ENCODE measurements at regions not wholly inside any gene's neighbourhood (a gene's known extent, or its start where the extent isn't known, plus 50 kb on each side); places are given as distances from the start of the nearest gene placed in this dataset.

DNA sequence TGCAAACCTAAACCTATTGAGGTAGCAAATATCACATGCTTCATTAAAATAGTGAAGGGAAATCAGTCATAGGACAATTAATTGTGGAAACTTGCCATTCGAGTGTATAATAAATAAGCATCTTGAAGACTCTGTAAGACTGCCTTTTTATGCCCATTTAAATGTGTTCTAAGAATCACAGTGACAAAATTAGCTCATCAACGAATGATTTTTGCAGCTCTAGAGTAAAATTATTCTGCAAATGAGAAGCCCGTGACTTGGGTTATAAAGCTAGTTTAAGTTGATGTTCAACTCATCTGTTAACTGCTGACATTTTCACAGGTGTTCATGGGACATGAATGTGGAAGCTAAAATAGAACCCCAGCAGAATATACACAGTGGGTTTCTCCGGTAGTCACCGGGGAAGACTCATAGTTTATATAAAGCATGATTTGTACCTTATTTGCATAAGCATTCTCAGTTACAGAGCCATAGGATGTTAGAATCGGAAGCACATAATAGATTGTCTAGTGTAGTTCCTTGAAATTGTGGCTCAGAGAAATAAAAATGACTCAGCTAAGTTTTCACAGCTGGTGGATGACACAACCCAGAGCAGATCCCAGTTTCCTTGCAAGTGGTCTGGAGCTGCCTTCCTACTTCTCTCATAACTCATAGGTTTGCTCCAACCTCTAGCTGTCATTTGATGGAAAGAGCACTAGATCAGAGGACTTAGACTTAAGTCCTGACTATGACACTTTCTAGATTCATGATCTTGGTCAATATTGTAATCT, 107.3 kb downstream of the UCHL5 start:
- no peaks in the 10 kb centered on the region for H3K4me1 ChIP-seq (ENCODE audit: control insufficient read depth in 2 of 2, insufficient read depth in 1 of 2, low read depth in 1 of 2, low read length in 2 of 2)
- H3K36me3 ChIP-seq (replicated peaks in 1 of 2; ENCODE audit: control insufficient read depth in 2 of 2, insufficient read depth in 2 of 2, low read length in 2 of 2): no peaks in the 10 kb centered on the region
- no peak overlapping the region for H3K27ac ChIP-seq (replicated peaks; ENCODE audit: low read length)
- H3K9me3 ChIP-seq (replicated peaks in 1 of 2; ENCODE audit: control insufficient read depth in 2 of 2, insufficient read depth in 1 of 2, low read depth in 1 of 2, low read length in 2 of 2): no peaks in the 10 kb centered on the region
- DNase-seq (ENCODE audit: low spot score): no peak
- H3K4me3 ChIP-seq (ENCODE audit: low read length in 2 of 2): no peak overlapping the region
- no peak overlapping the region for H3K4ac ChIP-seq (ENCODE audit: low read length)
- H2AK5ac ChIP-seq (ENCODE audit: low read depth, low read length): no peak overlapping the region
- no peak overlapping the region for H2BK12ac ChIP-seq (ENCODE audit: low read length)
- no peak overlapping the region for H2BK15ac ChIP-seq (ENCODE audit: low read length)
- no peak overlapping the region for H3K9ac ChIP-seq (ENCODE audit: low read depth, low read length, poor library complexity)
- H3K23ac ChIP-seq (ENCODE audit: low read depth, low read length, poor library complexity): no peak overlapping the region
- H2BK5ac ChIP-seq (ENCODE audit: low read length): no peak overlapping the region
- H3K14ac ChIP-seq (ENCODE audit: low read length): no peak overlapping the region
- no peaks in the 10 kb centered on the region for H3K27me3 ChIP-seq (ENCODE audit: control insufficient read depth in 3 of 3, insufficient read depth in 3 of 3, low read depth in 1 of 3, low read length in 3 of 3)
- H3K4me2 ChIP-seq (ENCODE audit: insufficient read depth, low read length, poor library complexity, severe bottlenecking): no peak overlapping the region
- H2AFZ ChIP-seq (ENCODE audit: low read length): no peak overlapping the region
- H3K18ac ChIP-seq (ENCODE audit: low read length): no peak overlapping the region
- no CpG with 5 or more reads among the region's 6 CpGs for WGBS, 2 donors (ENCODE audit: extremely low coverage in 2 of 2, insufficient read length in 2 of 2, insufficient replicate concordance in 1 of 2)
- H3K79me1 ChIP-seq (ENCODE audit: low read depth, low read length): no peaks in the 10 kb centered on the region
- no peak overlapping the region for H4K91ac ChIP-seq (ENCODE audit: low read depth, low read length, poor library complexity)
- H2BK120ac ChIP-seq (ENCODE audit: low read depth, low read length): no peak overlapping the region
- H4K8ac ChIP-seq (ENCODE audit: low read depth, low read length): no peak overlapping the region

DNA sequence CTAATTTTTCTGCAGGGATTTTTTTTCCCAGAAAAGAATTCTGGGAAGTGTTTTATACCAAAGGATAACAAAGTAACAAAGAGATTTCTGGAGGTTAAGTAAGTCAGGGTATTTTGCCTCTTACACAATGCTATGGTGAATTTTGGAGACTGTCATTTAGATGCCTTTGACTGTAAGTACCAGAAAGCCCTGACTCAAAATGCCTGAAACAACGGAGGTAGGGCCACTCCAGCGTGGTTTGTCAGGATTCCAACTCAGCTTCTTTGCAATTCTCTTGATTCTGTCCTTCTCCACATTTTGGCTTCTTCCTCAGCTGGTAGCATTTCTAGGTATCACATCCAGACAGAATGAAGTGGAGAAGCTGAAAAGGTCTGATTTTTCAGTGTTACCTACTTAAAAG, 106.5 kb downstream of the UCHL5 start:
- no peaks in the 10 kb centered on the region for H3K27me3 ChIP-seq (ENCODE audit: control insufficient read depth in 3 of 3, insufficient read depth in 3 of 3, low read depth in 1 of 3, low read length in 3 of 3)
- no peak overlapping the region for H2BK5ac ChIP-seq (ENCODE audit: low read length)
- no peaks in the 10 kb centered on the region for H3K36me3 ChIP-seq (replicated peaks in 1 of 2; ENCODE audit: control insufficient read depth in 2 of 2, insufficient read depth in 2 of 2, low read length in 2 of 2)
- H3K79me1 ChIP-seq (ENCODE audit: low read depth, low read length): no peaks in the 10 kb centered on the region
- no peak overlapping the region for H3K14ac ChIP-seq (ENCODE audit: low read length)
- no peak overlapping the region for H3K27ac ChIP-seq (replicated peaks; ENCODE audit: low read length)
- no peak overlapping the region for H3K9ac ChIP-seq (ENCODE audit: low read depth, low read length, poor library complexity)
- no peaks in the 10 kb centered on the region for H3K9me3 ChIP-seq (replicated peaks in 1 of 2; ENCODE audit: control insufficient read depth in 2 of 2, insufficient read depth in 1 of 2, low read depth in 1 of 2, low read length in 2 of 2)
- no peak overlapping the region for H3K4me3 ChIP-seq (ENCODE audit: low read length in 2 of 2)
- H4K8ac ChIP-seq (ENCODE audit: low read depth, low read length): no peak overlapping the region
- no peak overlapping the region for H2BK15ac ChIP-seq (ENCODE audit: low read length)
- H3K4me2 ChIP-seq (ENCODE audit: insufficient read depth, low read length, poor library complexity, severe bottlenecking): no peak overlapping the region
- no peak overlapping the region for H3K4ac ChIP-seq (ENCODE audit: low read length)
- H3K18ac ChIP-seq (ENCODE audit: low read length): no peak overlapping the region
- no peak overlapping the region for H4K91ac ChIP-seq (ENCODE audit: low read depth, low read length, poor library complexity)
- no peak for DNase-seq (ENCODE audit: low spot score)
- H2BK12ac ChIP-seq (ENCODE audit: low read length): no peak overlapping the region
- H3K23ac ChIP-seq (ENCODE audit: low read depth, low read length, poor library complexity): no peak overlapping the region
- no peak overlapping the region for H2AK5ac ChIP-seq (ENCODE audit: low read depth, low read length)
- H2BK120ac ChIP-seq (ENCODE audit: low read depth, low read length): no peak overlapping the region
- no peak overlapping the region for H2AFZ ChIP-seq (ENCODE audit: low read length)
- WGBS, 2 donors (ENCODE audit: extremely low coverage in 2 of 2, insufficient read length in 2 of 2, insufficient replicate concordance in 1 of 2): no CpG with 5 or more reads among the region's 2 CpGs
- no peaks in the 10 kb centered on the region for H3K4me1 ChIP-seq (ENCODE audit: control insufficient read depth in 2 of 2, insufficient read depth in 1 of 2, low read depth in 1 of 2, low read length in 2 of 2)

DNA sequence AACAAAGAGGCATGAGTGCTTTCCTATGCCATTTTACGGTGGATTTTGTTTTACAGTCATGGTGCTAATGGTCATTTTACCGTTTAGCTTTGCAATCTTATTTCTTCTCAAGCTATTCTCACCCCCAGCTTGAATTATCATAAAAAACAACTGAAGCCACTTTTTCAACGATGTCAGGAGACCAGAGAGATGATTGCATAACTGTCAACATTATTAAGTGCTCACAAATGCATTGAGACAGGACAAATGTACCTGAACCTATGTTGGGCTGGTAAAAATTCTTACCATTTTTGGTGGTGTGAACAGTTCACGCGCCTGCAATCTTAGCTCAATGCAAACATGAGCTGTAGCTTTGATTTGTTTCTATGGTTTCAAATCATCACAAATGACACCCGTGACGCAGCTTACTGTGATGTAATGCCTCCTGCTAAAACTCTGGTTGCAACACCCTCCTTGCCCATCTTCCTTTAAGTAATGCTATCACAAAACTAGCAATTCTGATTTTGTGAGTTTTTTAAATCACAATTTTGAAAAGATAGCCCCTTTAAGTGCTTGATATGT, 104.4 kb downstream of the UCHL5 start:
- H3K4ac ChIP-seq (ENCODE audit: low read length): no peak overlapping the region
- no peaks in the 10 kb centered on the region for H3K9me3 ChIP-seq (replicated peaks in 1 of 2; ENCODE audit: control insufficient read depth in 2 of 2, insufficient read depth in 1 of 2, low read depth in 1 of 2, low read length in 2 of 2)
- H3K36me3 ChIP-seq (replicated peaks in 1 of 2; ENCODE audit: control insufficient read depth in 2 of 2, insufficient read depth in 2 of 2, low read length in 2 of 2): no peaks in the 10 kb centered on the region
- H3K27ac ChIP-seq (replicated peaks; ENCODE audit: low read length): no peak overlapping the region
- H2AK5ac ChIP-seq (ENCODE audit: low read depth, low read length): no peak overlapping the region
- no peak overlapping the region for H3K23ac ChIP-seq (ENCODE audit: low read depth, low read length, poor library complexity)
- no peaks in the 10 kb centered on the region for H3K79me1 ChIP-seq (ENCODE audit: low read depth, low read length)
- H3K9ac ChIP-seq (ENCODE audit: low read depth, low read length, poor library complexity): no peak overlapping the region
- no peak overlapping the region for H4K91ac ChIP-seq (ENCODE audit: low read depth, low read length, poor library complexity)
- H2BK120ac ChIP-seq (ENCODE audit: low read depth, low read length): no peak overlapping the region
- no peak overlapping the region for H4K8ac ChIP-seq (ENCODE audit: low read depth, low read length)
- no peak overlapping the region for H3K18ac ChIP-seq (ENCODE audit: low read length)
- H2BK12ac ChIP-seq (ENCODE audit: low read length): no peak overlapping the region
- H3K4me2 ChIP-seq (ENCODE audit: insufficient read depth, low read length, poor library complexity, severe bottlenecking): no peak overlapping the region
- DNase-seq (ENCODE audit: low spot score): no peak
- no peaks in the 10 kb centered on the region for H3K27me3 ChIP-seq (ENCODE audit: control insufficient read depth in 3 of 3, insufficient read depth in 3 of 3, low read depth in 1 of 3, low read length in 3 of 3)
- no peak overlapping the region for H3K4me3 ChIP-seq (ENCODE audit: low read length in 2 of 2)
- no peak overlapping the region for H2BK15ac ChIP-seq (ENCODE audit: low read length)
- no peaks in the 10 kb centered on the region for H3K4me1 ChIP-seq (ENCODE audit: control insufficient read depth in 2 of 2, insufficient read depth in 1 of 2, low read depth in 1 of 2, low read length in 2 of 2)
- WGBS, 2 donors (ENCODE audit: extremely low coverage in 2 of 2, insufficient read length in 2 of 2, insufficient replicate concordance in 1 of 2): no CpG with 5 or more reads among the region's 7 CpGs
- H3K14ac ChIP-seq (ENCODE audit: low read length): no peak overlapping the region
- H2AFZ ChIP-seq (ENCODE audit: low read length): no peak overlapping the region
- no peak overlapping the region for H2BK5ac ChIP-seq (ENCODE audit: low read length)

DNA sequence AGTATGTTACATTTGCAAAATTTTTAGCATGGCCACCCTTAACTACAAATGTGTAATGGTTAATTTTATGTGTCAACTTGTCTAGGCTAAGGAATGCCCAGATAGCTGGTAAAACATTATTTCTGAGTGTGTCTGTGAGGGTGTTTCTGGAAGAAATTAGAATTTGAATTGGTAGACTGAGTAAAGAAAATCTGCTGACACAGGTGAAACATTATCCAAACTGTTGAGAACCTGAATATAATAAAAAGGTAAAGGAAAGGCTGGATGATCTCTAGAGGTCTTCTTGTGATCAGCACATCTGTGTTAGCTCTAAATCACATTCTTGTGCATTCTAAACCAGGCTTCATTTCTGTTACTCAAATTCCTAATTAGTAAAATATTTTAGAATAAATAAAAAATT, 100.8 kb downstream of the UCHL5 start:
- H4K8ac ChIP-seq (ENCODE audit: low read depth, low read length): no peak overlapping the region
- H2BK5ac ChIP-seq (ENCODE audit: low read length): no peak overlapping the region
- H2BK12ac ChIP-seq (ENCODE audit: low read length): no peak overlapping the region
- no peak overlapping the region for H3K27ac ChIP-seq (replicated peaks; ENCODE audit: low read length)
- H2AFZ ChIP-seq (ENCODE audit: low read length): no peak overlapping the region
- no peaks in the 10 kb centered on the region for H3K79me1 ChIP-seq (ENCODE audit: low read depth, low read length)
- no peak overlapping the region for H3K4ac ChIP-seq (ENCODE audit: low read length)
- no peak overlapping the region for H3K4me2 ChIP-seq (ENCODE audit: insufficient read depth, low read length, poor library complexity, severe bottlenecking)
- H4K91ac ChIP-seq (ENCODE audit: low read depth, low read length, poor library complexity): no peak overlapping the region
- DNase-seq (ENCODE audit: low spot score): no peak
- no peak overlapping the region for H3K14ac ChIP-seq (ENCODE audit: low read length)
- H3K36me3 ChIP-seq (replicated peaks in 1 of 2; ENCODE audit: control insufficient read depth in 2 of 2, insufficient read depth in 2 of 2, low read length in 2 of 2): no peaks in the 10 kb centered on the region
- no peak overlapping the region for H2AK5ac ChIP-seq (ENCODE audit: low read depth, low read length)
- no peak overlapping the region for H2BK120ac ChIP-seq (ENCODE audit: low read depth, low read length)
- H3K18ac ChIP-seq (ENCODE audit: low read length): no peak overlapping the region
- H3K27me3 ChIP-seq (ENCODE audit: control insufficient read depth in 3 of 3, insufficient read depth in 3 of 3, low read depth in 1 of 3, low read length in 3 of 3): no peaks in the 10 kb centered on the region
- H3K23ac ChIP-seq (ENCODE audit: low read depth, low read length, poor library complexity): no peak overlapping the region
- H2BK15ac ChIP-seq (ENCODE audit: low read length): no peak overlapping the region
- no peak overlapping the region for H3K4me3 ChIP-seq (ENCODE audit: low read length in 2 of 2)
- H3K9me3 ChIP-seq (replicated peaks in 1 of 2; ENCODE audit: control insufficient read depth in 2 of 2, insufficient read depth in 1 of 2, low read depth in 1 of 2, low read length in 2 of 2): no peaks in the 10 kb centered on the region
- no peak overlapping the region for H3K9ac ChIP-seq (ENCODE audit: low read depth, low read length, poor library complexity)
- no peaks in the 10 kb centered on the region for H3K4me1 ChIP-seq (ENCODE audit: control insufficient read depth in 2 of 2, insufficient read depth in 1 of 2, low read depth in 1 of 2, low read length in 2 of 2)

Data from neuronal stem cell (in vitro differentiated cells).